Neutrophil (primary cell): ENCODE measurements at regions not wholly inside any gene's neighbourhood (a gene's known extent, or its start where the extent isn't known, plus 50 kb on each side); places are given as distances from the start of the nearest gene placed in this dataset.
"Not testable (repeated sequence)": the region's sequence is repeated elsewhere in the genome, so short reads cannot be mapped to it uniquely, and the experiment has no call there.

Experiments used
- H3K27ac ChIP-seq: fragments of 200-600 bp; sonication (generic); 2 replicates; pipeline ENCODE4 v1.5.1; 2016; ENCODE audit warnings: mild to moderate bottlenecking, moderate library complexity
- H3K27me3 ChIP-seq: fragments of 200-600 bp; sonication (generic); 2 replicates; pipeline ENCODE4 v1.6.0; 2016; ENCODE audit warnings: mild to moderate bottlenecking
- H3K36me3 ChIP-seq: fragments of 200-600 bp; sonication (generic); 2 replicates; pipeline ENCODE4 v1.5.1; 2017
- H3K4me1 ChIP-seq, 2 experiments: fragments of 200-600 bp in 1 of 2; sonication (generic) in 1 of 2; 1 replicate in 1 of 2; 2 replicates in 1 of 2; pipeline versions ENCODE4 v1.5.1 to v1.6.1; 2013 to 2016; ENCODE audit warnings: low read depth in 1 of 2, low read length in 1 of 2, mild to moderate bottlenecking in 1 of 2, moderate library complexity in 1 of 2; ENCODE audit not compliant: control insufficient read depth in 1 of 2, insufficient read depth in 1 of 2
- H3K4me3 ChIP-seq, 2 experiments: fragments of 200-600 bp in 1 of 2; sonication (generic) in 1 of 2; 1 replicate in 1 of 2; 2 replicates in 1 of 2; pipeline ENCODE4 v1.5.1; 2013 to 2016; ENCODE audit warnings: low read depth in 1 of 2, low read length in 1 of 2, mild to moderate bottlenecking in 1 of 2, moderate library complexity in 1 of 2
- H3K9me3 ChIP-seq: fragments of 200-600 bp; sonication (generic); 2 replicates; pipeline ENCODE4 v1.5.1; 2016
- CTCF ChIP-seq: fragments of 200-600 bp; sonication (generic); IDR thresholded peaks from 2 replicates; pipeline ENCODE4 v1.5.1; 2016; ENCODE audit warnings: antibody characterized with exemption

DNA sequence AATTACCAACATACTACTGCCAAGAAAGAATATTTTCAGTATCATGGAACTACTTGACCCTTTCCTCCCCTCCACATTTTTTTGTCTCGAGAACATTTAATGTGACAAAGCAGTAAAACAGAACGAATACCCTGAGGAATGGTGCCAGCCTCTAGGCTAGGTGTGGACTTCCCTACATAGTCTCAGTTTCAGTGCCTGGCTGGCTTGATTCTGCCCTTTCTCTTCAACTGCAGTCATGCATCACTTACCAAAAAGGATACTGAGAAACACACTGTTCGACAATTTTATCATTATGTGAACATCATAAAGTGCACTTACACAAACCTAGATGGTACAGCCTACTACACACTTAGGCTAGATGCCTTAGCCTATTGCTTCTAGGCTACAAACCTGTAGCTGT, 305.3 kb upstream of the HNRNPA3 start:
- no peak overlapping the region for H3K27ac ChIP-seq
- TF ChIP-seq CTCF: no peak
- no peaks in the 10 kb centered on the region for H3K9me3 ChIP-seq
- no peak overlapping the region for H3K4me3 ChIP-seq
- H3K27me3 ChIP-seq: no peaks in the 10 kb centered on the region
- no peaks in the 10 kb centered on the region for H3K4me1 ChIP-seq
- H3K36me3 ChIP-seq: no peaks in the 10 kb centered on the region

- H3K4me1 ChIP-seq: no peaks in the 10 kb centered on the region
- H3K27ac ChIP-seq: no peak overlapping the region
- no peak for TF ChIP-seq CTCF
- no peaks in the 10 kb centered on the region for H3K27me3 ChIP-seq
- no peak overlapping the region for H3K4me3 ChIP-seq
- H3K36me3 ChIP-seq: no peaks in the 10 kb centered on the region
- no peaks in the 10 kb centered on the region for H3K9me3 ChIP-seq
Observed at GRCh38 chr2:176910828-176911227, 301.8 kb upstream of the HNRNPA3 start.

DNA sequence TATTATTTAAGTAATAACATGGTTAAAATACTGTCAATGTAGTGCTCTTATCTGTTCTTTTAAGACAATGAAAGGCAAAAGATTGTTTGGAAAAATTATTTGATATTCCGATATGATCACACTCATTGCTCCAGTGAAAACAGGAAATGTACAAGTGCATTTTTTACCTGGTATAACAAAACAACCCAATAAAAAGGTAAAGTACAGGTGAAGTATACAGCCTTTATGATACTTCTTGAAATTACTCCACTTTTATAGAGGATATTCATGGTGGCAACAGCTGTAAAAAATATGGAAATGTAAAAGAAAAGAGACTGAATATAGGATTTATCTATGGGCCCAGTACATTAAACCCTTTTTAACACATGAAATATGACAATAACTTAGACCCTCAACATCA, 298.6 kb upstream of the HNRNPA3 start:
- Histone ChIP-seq H3K27me3 (no peaks in the 10 kb centered on the region), H3K9me3 (no peaks in the 10 kb centered on the region)
- no peak for TF ChIP-seq CTCF

DNA sequence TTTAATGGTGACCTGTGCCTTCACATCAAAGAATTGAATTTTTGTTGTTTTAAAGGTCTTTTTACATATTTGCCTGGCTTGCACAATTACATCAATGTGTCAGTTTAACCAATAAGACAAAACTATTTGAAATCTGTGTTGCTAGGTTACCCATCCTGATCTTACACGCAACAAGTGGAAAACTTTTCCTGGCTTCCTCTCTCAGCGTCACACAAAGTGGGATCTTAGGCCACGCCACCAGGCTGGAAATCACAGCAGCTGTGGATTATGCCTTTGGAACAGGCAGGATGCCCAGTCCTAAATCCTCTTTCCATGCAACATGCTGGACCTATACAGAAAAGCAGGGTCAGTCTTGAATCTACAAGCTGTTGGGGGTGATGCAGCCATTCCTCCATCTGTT, 298.2 kb upstream of the HNRNPA3 start:
- Histone ChIP-seq H3K4me1 (no peaks in the 10 kb centered on the region), H3K4me3 (no peak overlapping the region), H3K27me3 (no peaks in the 10 kb centered on the region), H3K27ac (no peak overlapping the region), H3K9me3 (no peaks in the 10 kb centered on the region), H3K36me3 (no peaks in the 10 kb centered on the region)
- no peak for TF ChIP-seq CTCF

More for the DNA sequence above, 298.6 kb upstream of the HNRNPA3 start:
- H3K27ac ChIP-seq: no peak overlapping the region
- H3K4me1 ChIP-seq: no peaks in the 10 kb centered on the region
- H3K36me3 ChIP-seq: no peaks in the 10 kb centered on the region
- H3K4me3 ChIP-seq: no peak overlapping the region

- not testable (repeated sequence) for H3K9me3 ChIP-seq, H3K4me1 ChIP-seq, H3K27me3 ChIP-seq, H3K4me3 ChIP-seq, H3K27ac ChIP-seq, H3K36me3 ChIP-seq
Observed at GRCh38 chr2:176922545-176922944, 290.0 kb upstream of the HNRNPA3 start.

- no peaks in the 10 kb centered on the region for H3K9me3 ChIP-seq
- H3K36me3 ChIP-seq: no peaks in the 10 kb centered on the region
- H3K4me1 ChIP-seq: no peaks in the 10 kb centered on the region
- H3K27ac ChIP-seq: no peak overlapping the region
- no peak for TF ChIP-seq CTCF
- H3K27me3 ChIP-seq: no peaks in the 10 kb centered on the region
- H3K4me3 ChIP-seq: no peak overlapping the region
Observed at GRCh38 chr2:176923205-176923604, 289.4 kb upstream of the HNRNPA3 start.
